ENCODE measurements at regions not wholly inside any gene's neighbourhood (a gene's known extent, or its start where the extent isn't known, plus 50 kb on each side); places are given as distances from the start of the nearest gene placed in this dataset.

GRCh38 chr3:187968883-187969580 lies 184.9 kb upstream of the LPP start:
- H3K4me2 ChIP-seq (ENCODE audit: low read length) = peak overlapping the region; percentile 84
- TF ChIP-seq CTCF (IDR thresholded peaks at IDR 0.05; ENCODE audit: low read depth, low read length, poor library complexity, severe bottlenecking) (no peak), EZH2phosphoT487 (IDR thresholded peaks at IDR 0.05; ENCODE audit: borderline replicate concordance, low read length) (no peak)
- peak overlapping the region; percentile 67 for H3K4me3 ChIP-seq (ENCODE audit: low read length)
- H3F3A ChIP-seq (ENCODE audit: control insufficient read depth, insufficient read depth) = peaks cover 82% of the 10 kb centered on the region
- peaks cover 56% of the 10 kb centered on the region for H3K36me3 ChIP-seq (ENCODE audit: control insufficient read depth, low read length)
- H4K20me1 ChIP-seq (ENCODE audit: control insufficient read depth, insufficient read depth, low read depth, low read length) = no peaks in the 10 kb centered on the region
- no peaks in the 10 kb centered on the region for H3K27me3 ChIP-seq (ENCODE audit: control insufficient read depth, low read length)
- H3K27ac ChIP-seq (ENCODE audit: low read depth, low read length) = peak overlapping the region; percentile 99
- H3K9me3 ChIP-seq (ENCODE audit: control insufficient read depth, insufficient read depth, low read length) = no peaks in the 10 kb centered on the region
- H3K4me1 ChIP-seq (ENCODE audit: control insufficient read depth, low read length) = peaks cover 100% of the 10 kb centered on the region
- peaks cover 45% of the 10 kb centered on the region for H3K79me2 ChIP-seq (ENCODE audit: control insufficient read depth, low read length)
- no peaks in the 10 kb centered on the region for H3K9me2 ChIP-seq (replicated peaks; ENCODE audit: control insufficient read depth, low read length)

- Histone ChIP-seq H3K4me1 (ENCODE audit: control insufficient read depth, low read length) (peaks cover 100% of the 10 kb centered on the region), H3K4me2 (ENCODE audit: low read length) (peak overlapping the region; percentile 84), H3K9me3 (ENCODE audit: control insufficient read depth, insufficient read depth, low read length) (no peaks in the 10 kb centered on the region), H3K27ac (ENCODE audit: low read depth, low read length) (peak overlapping the region; percentile 99), H4K20me1 (ENCODE audit: control insufficient read depth, insufficient read depth, low read depth, low read length) (no peaks in the 10 kb centered on the region), H3K36me3 (ENCODE audit: control insufficient read depth, low read length) (peaks cover 59% of the 10 kb centered on the region), H3K9me2 (replicated peaks; ENCODE audit: control insufficient read depth, low read length) (no peaks in the 10 kb centered on the region), H3K79me2 (ENCODE audit: control insufficient read depth, low read length) (peaks cover 44% of the 10 kb centered on the region), H3K27me3 (ENCODE audit: control insufficient read depth, low read length) (no peaks in the 10 kb centered on the region), H3K4me3 (ENCODE audit: low read length) (peak overlapping the region; percentile 67), H3F3A (ENCODE audit: control insufficient read depth, insufficient read depth) (peaks cover 87% of the 10 kb centered on the region)
- TF ChIP-seq EZH2phosphoT487 (IDR thresholded peaks at IDR 0.05; ENCODE audit: borderline replicate concordance, low read length) = no peak
Observed at GRCh38 chr3:187969581-187969950, 184.4 kb upstream of the LPP start.

GRCh38 chr3:187970106-187970505 lies 183.9 kb upstream of the LPP start:
- H3K9me2 ChIP-seq (replicated peaks; ENCODE audit: control insufficient read depth, low read length) = no peaks in the 10 kb centered on the region
- peaks cover 54% of the 10 kb centered on the region for H3K36me3 ChIP-seq (ENCODE audit: control insufficient read depth, low read length)
- peak overlapping the region; percentile 99 for H3K27ac ChIP-seq (ENCODE audit: low read depth, low read length)
- no peaks in the 10 kb centered on the region for H3K9me3 ChIP-seq (ENCODE audit: control insufficient read depth, insufficient read depth, low read length)
- peaks cover 39% of the 10 kb centered on the region for H3K79me2 ChIP-seq (ENCODE audit: control insufficient read depth, low read length)
- H3F3A ChIP-seq (ENCODE audit: control insufficient read depth, insufficient read depth) = peaks cover 91% of the 10 kb centered on the region
- H3K4me2 ChIP-seq (ENCODE audit: low read length) = peak overlapping the region; percentile 84
- H3K4me1 ChIP-seq (ENCODE audit: control insufficient read depth, low read length) = peaks cover 100% of the 10 kb centered on the region
- no peaks in the 10 kb centered on the region for H4K20me1 ChIP-seq (ENCODE audit: control insufficient read depth, insufficient read depth, low read depth, low read length)
- no peak for TF ChIP-seq EZH2phosphoT487 (IDR thresholded peaks at IDR 0.05; ENCODE audit: borderline replicate concordance, low read length)
- TF ChIP-seq CTCF (IDR thresholded peaks at IDR 0.05; ENCODE audit: low read depth, low read length, poor library complexity, severe bottlenecking) = no peak
- no peaks in the 10 kb centered on the region for H3K27me3 ChIP-seq (ENCODE audit: control insufficient read depth, low read length)
- H3K4me3 ChIP-seq (ENCODE audit: low read length) = peak overlapping the region; percentile 67

DNA sequence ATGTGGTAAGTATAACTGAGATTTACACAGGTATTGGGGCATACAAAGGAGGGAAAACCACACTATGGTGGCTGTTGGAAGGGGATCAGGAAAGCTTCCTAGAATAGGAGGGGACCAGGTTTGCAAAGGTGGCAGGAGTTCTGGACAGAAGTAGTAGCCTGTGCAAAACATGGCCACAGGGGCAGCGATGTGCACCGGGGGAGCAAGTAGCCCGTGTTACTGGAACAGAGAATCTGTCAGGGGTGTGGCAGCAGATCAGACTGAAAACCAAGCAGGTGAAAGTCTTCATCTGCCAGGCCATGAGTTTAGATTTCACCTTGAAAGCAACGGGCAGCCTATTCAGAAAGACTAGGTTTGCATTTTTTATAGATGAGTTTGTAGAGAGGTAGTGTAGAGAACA lies 182.3 kb upstream of the LPP start:
- H4K20me1 ChIP-seq (ENCODE audit: control insufficient read depth, insufficient read depth, low read depth, low read length) = no peaks in the 10 kb centered on the region
- H3K27ac ChIP-seq (ENCODE audit: low read depth, low read length) = peak overlapping the region; percentile 99
- H3K27me3 ChIP-seq (ENCODE audit: control insufficient read depth, low read length) = no peaks in the 10 kb centered on the region
- H3K9me3 ChIP-seq (ENCODE audit: control insufficient read depth, insufficient read depth, low read length) = no peaks in the 10 kb centered on the region
- H3K4me3 ChIP-seq (ENCODE audit: low read length) = peak overlapping the region; percentile 67
- TF ChIP-seq EZH2phosphoT487 (IDR thresholded peaks at IDR 0.05; ENCODE audit: borderline replicate concordance, low read length) (no peak), CTCF (IDR thresholded peaks at IDR 0.05; ENCODE audit: low read depth, low read length, poor library complexity, severe bottlenecking) (no peak)
- H3K79me2 ChIP-seq (ENCODE audit: control insufficient read depth, low read length) = peaks cover 28% of the 10 kb centered on the region
- peaks cover 45% of the 10 kb centered on the region for H3K36me3 ChIP-seq (ENCODE audit: control insufficient read depth, low read length)
- H3K4me1 ChIP-seq (ENCODE audit: control insufficient read depth, low read length) = peaks cover 100% of the 10 kb centered on the region
- H3F3A ChIP-seq (ENCODE audit: control insufficient read depth, insufficient read depth) = peaks cover 94% of the 10 kb centered on the region
- H3K4me2 ChIP-seq (ENCODE audit: low read length) = peak overlapping the region; percentile 84
- H3K9me2 ChIP-seq (replicated peaks; ENCODE audit: control insufficient read depth, low read length) = no peaks in the 10 kb centered on the region
